ENCODE measurements at regions not wholly inside any gene's neighbourhood (a gene's known extent, or its start where the extent isn't known, plus 50 kb on each side); places are given as distances from the start of the nearest gene placed in this dataset.

DNA sequence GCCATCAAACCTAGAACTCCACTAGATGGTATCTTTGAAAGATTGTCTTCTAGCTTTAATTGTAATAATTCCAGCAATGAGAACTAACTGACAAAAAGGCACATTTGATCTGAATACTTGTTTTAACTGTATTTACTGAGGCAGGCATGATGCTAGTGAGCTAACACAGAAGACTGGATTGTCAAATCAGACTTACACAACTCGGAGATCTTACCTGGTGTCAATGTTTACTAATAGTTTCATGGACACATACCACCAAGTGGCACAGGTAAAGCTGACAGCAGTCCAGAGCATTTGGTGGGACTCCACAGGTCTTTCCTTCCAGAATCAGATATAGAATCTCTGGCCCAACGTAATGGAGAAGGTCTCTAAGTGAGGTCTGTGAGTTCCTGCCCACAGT lies 229.9 kb upstream of the BOD1L1 start:
- POLR2A ChIA-PET: no interaction called here
- CTCF ChIA-PET: no interaction called here
- H3K9me3 Mint-ChIP-seq: peaks cover 2% of the 10 kb centered on the region
- H3K4me3 Mint-ChIP-seq: no peak overlapping the region
- TF ChIP-seq, protein P1, sequence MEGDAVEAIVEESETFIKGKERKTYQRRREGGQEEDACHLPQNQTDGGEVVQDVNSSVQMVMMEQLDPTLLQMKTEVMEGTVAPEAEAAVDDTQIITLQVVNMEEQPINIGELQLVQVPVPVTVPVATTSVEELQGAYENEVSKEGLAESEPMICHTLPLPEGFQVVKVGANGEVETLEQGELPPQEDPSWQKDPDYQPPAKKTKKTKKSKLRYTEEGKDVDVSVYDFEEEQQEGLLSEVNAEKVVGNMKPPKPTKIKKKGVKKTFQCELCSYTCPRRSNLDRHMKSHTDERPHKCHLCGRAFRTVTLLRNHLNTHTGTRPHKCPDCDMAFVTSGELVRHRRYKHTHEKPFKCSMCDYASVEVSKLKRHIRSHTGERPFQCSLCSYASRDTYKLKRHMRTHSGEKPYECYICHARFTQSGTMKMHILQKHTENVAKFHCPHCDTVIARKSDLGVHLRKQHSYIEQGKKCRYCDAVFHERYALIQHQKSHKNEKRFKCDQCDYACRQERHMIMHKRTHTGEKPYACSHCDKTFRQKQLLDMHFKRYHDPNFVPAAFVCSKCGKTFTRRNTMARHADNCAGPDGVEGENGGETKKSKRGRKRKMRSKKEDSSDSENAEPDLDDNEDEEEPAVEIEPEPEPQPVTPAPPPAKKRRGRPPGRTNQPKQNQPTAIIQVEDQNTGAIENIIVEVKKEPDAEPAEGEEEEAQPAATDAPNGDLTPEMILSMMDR (IDR thresholded peaks at IDR 0.05): no peak
- H3K27me3 Mint-ChIP-seq: no peaks in the 10 kb centered on the region
- no peak overlapping the region for H3K27ac Mint-ChIP-seq
- no peaks in the 10 kb centered on the region for H3K4me1 Mint-ChIP-seq
- no peaks in the 10 kb centered on the region for H3K36me3 Mint-ChIP-seq (ENCODE audit: low read depth)
- ATAC-seq (ENCODE audit: low read depth) (no peak), DNase-seq (no peak)
- intact Hi-C loops (cut with micrococcal nuclease): no loop called here

DNA sequence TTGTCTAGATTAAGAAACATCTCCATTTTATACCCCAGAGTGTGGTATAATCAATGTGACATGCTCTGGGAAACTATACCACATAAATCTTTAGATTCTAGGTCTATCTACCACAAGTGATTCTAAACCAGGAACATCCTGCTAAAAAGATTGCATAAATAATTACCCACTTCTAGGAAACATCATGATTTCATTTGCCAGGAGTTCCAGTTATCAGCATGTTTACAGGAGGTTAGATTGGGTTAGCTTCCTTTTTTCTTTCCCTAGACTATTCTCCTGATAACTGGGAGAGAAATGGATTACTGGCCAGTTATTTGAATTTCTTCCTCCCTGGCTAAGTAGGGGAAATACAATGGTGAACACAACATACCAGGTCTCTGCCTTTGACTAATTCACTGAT lies 230.3 kb upstream of the BOD1L1 start:
- H3K27me3 Mint-ChIP-seq: no peaks in the 10 kb centered on the region
- TF ChIP-seq, protein P1 (IDR thresholded peaks at IDR 0.05): no peak
- H3K9me3 Mint-ChIP-seq: peaks cover 6% of the 10 kb centered on the region
- ChIA-PET CTCF (no interaction called here), POLR2A (no interaction called here)
- DNase-seq (no peak), ATAC-seq (ENCODE audit: low read depth) (no peak)
- no peaks in the 10 kb centered on the region for H3K36me3 Mint-ChIP-seq (ENCODE audit: low read depth)
- no peak overlapping the region for H3K4me3 Mint-ChIP-seq
- H3K4me1 Mint-ChIP-seq: no peaks in the 10 kb centered on the region
- intact Hi-C loops (cut with micrococcal nuclease): no loop called here
- H3K27ac Mint-ChIP-seq: no peak overlapping the region

DNA sequence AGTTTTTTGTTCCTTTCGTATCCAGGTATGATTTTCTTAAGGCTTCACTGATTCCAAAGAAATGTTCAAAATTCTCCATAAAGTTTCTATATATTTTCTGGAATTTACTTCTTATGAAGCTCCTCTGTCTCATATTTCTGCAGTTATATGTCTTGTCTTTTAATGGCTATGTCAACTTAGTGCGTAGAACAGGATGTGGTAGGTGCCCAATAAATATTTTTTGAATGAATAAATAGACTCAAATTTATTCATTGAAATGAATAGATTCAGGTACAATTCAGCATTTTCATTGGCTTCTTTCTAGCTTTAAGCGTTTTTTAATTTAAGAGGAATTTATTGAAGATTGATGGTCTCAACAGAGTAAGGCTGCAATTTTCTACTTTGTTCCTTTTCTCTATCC lies 231.9 kb upstream of the BOD1L1 start:
- intact Hi-C loops (cut with micrococcal nuclease): no loop called here
- H3K9me3 Mint-ChIP-seq: peaks cover 10% of the 10 kb centered on the region
- H3K36me3 Mint-ChIP-seq (ENCODE audit: low read depth): no peaks in the 10 kb centered on the region
- POLR2A ChIA-PET: no interaction called here
- CTCF ChIA-PET: no interaction called here
- TF ChIP-seq, protein P1 (IDR thresholded peaks at IDR 0.05): no peak
- H3K27me3 Mint-ChIP-seq: no peaks in the 10 kb centered on the region
- DNase-seq (no peak), ATAC-seq (ENCODE audit: low read depth) (no peak)
- H3K4me1 Mint-ChIP-seq: no peaks in the 10 kb centered on the region
- H3K27ac Mint-ChIP-seq: no peak overlapping the region
- H3K4me3 Mint-ChIP-seq: no peak overlapping the region

DNA sequence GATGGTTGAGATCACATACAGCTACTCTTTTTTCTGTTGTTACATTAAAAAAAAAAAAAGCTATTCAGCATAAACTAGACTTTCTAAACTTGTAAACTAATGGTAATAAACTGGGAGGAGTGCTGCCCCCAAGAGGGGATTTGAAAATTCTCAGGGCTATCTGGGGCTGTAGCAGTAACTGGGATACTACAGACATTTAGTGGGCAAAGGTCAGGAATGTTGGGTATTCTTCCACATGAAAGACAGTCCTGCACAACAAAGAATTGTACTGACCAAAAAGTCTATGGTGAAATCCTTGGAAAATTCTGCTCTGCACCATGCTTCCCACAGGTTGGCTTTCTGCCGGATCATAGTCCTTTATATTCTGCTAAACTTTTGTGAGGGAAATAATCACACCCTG lies 232.6 kb upstream of the BOD1L1 start:
- Mint-ChIP-seq H3K27me3 (no peaks in the 10 kb centered on the region), H3K4me3 (no peak overlapping the region), H3K27ac (no peak overlapping the region), H3K9me3 (peaks cover 13% of the 10 kb centered on the region), H3K36me3 (ENCODE audit: low read depth) (no peaks in the 10 kb centered on the region), H3K4me1 (no peaks in the 10 kb centered on the region)
- intact Hi-C loops (cut with micrococcal nuclease): no loop called here
- DNase-seq: no peak
- TF ChIP-seq, protein P1 (IDR thresholded peaks at IDR 0.05): no peak
- ChIA-PET POLR2A (no interaction called here), CTCF (no interaction called here)
- no peak for ATAC-seq (ENCODE audit: low read depth)

DNA sequence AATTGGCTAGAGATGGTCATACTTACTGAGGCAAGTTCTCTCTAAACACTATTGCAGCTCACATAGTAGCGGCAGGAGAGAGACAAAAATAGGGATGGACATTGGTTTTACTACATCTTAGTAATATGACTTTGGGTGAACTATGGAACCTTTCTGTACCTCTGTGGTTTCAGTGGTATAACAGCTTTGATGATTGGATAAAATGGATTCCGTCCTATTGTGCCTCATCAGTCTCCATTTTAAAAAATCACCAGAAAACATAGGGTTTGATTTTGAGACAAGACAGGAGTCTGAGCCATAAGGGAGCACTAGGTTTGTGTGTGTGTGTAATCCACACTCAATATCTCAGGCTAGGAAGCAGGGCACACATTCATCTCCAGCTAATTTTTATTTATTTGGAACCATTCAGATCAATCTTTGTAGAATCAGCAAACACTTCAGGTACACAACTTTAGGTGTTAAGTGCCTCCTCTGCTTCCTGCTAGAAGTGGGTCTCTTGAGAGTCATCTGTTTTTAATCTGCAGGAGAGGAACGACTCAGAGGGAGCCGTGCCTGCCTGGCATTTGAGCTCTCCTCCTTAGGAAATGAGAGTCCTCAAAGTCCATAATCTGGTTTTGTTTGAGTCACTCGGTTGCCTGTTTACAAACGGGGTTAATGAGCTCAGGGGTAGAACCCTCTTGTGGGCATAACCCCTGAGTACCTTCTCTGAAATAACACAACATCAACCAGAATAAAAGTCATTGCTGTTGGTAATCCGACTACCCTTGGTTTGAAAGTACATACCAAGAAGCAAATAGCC lies 238.5 kb upstream of the BOD1L1 start:
- ATAC-seq (ENCODE audit: low read depth): no peak
- H3K27ac Mint-ChIP-seq: no peak overlapping the region
- TF ChIP-seq, protein P1 (IDR thresholded peaks at IDR 0.05): no peak
- no peaks in the 10 kb centered on the region for H3K4me1 Mint-ChIP-seq
- H3K4me3 Mint-ChIP-seq: no peak overlapping the region
- no peaks in the 10 kb centered on the region for H3K36me3 Mint-ChIP-seq (ENCODE audit: low read depth)
- ChIA-PET CTCF (no interaction called here), POLR2A (no interaction called here)
- H3K9me3 Mint-ChIP-seq: peaks cover 13% of the 10 kb centered on the region
- intact Hi-C loops (cut with micrococcal nuclease): no loop called here
- H3K27me3 Mint-ChIP-seq: peaks cover 7% of the 10 kb centered on the region
- no peak for DNase-seq

Measured in activated B cell treated with CpG ODN at 0.5 μM for 24 hours (primary cell).